22Rv1 (cell line): ENCODE measurements at regions not wholly inside any gene's neighbourhood (a gene's known extent, or its start where the extent isn't known, plus 50 kb on each side); places are given as distances from the start of the nearest gene placed in this dataset.

Source experiments
- ZFX ChIP-seq: fragments of 450-650 bp; IDR thresholded peaks from 2 replicates; pipeline ENCODE4 v1.6.1; 2017; ENCODE audit warnings: antibody characterized with exemption, borderline replicate concordance
- TF ChIP-seq, protein P1 (sequence below): fragments of 450-650 bp; IDR thresholded peaks from 2 replicates; pipeline ENCODE4 v1.5.1; 2017; ENCODE audit warnings: mild to moderate bottlenecking

DNA sequence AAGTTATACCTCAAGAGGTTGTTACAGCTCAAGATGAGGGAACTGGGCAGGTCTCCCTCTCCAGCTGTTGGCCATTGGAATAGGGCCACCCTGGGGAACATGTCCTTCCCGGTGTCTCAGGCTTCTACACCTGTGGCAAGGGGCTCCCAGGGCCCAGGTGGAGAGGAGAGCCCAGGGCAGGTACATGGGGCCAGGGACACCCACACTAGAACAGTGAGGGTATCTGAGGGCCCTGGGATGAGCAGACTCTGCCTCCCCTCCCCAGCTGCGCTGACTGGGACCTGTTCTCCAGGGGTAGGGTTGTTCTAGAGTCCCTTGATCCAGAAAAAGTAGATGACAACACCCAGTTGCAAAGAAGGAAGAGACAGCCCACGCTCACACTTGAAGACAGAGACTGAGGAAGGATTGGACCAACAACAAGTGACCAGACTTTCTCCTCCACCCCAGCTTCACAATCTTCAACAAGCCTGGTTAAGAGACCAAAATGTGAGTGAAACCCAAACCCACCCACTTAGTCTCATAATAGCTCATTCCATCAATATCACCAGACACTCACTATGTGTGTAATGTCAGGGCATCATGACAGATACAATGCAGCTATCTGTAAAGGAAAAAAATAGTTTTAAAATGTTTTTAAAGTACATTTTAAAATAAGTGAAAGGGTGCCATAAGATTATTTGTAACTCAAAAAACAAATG is 439.3 kb downstream of the NPHP4 start:
- TF ChIP-seq, protein P1, sequence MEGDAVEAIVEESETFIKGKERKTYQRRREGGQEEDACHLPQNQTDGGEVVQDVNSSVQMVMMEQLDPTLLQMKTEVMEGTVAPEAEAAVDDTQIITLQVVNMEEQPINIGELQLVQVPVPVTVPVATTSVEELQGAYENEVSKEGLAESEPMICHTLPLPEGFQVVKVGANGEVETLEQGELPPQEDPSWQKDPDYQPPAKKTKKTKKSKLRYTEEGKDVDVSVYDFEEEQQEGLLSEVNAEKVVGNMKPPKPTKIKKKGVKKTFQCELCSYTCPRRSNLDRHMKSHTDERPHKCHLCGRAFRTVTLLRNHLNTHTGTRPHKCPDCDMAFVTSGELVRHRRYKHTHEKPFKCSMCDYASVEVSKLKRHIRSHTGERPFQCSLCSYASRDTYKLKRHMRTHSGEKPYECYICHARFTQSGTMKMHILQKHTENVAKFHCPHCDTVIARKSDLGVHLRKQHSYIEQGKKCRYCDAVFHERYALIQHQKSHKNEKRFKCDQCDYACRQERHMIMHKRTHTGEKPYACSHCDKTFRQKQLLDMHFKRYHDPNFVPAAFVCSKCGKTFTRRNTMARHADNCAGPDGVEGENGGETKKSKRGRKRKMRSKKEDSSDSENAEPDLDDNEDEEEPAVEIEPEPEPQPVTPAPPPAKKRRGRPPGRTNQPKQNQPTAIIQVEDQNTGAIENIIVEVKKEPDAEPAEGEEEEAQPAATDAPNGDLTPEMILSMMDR = no peak
- TF ChIP-seq ZFX = no peak
